ENCODE measurements at regions not wholly inside any gene's neighbourhood (a gene's known extent, or its start where the extent isn't known, plus 50 kb on each side); places are given as distances from the start of the nearest gene placed in this dataset.

DNA sequence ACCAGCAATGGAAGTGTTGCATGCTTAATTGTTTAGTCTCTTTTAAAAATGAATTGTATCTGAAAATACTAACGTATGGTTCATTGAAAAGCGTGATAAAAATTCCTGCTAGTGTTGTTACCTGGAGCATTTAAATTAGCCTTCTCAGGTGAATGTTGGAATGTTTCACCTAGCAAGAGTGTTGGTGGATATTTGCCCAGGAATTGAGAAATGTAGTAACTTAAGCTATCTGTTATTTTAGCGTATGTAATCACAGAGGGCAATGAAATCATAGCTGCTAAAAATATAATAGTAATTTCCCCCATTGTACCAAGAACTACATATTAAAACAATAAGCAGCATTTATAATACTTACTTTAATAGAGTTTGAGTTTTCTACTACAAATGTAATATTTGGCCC, 166.1 kb upstream of the KIAA1217 start:
- no peak for TF ChIP-seq POLR2A (IDR thresholded peaks at IDR 0.05)
- TF ChIP-seq, protein P1, sequence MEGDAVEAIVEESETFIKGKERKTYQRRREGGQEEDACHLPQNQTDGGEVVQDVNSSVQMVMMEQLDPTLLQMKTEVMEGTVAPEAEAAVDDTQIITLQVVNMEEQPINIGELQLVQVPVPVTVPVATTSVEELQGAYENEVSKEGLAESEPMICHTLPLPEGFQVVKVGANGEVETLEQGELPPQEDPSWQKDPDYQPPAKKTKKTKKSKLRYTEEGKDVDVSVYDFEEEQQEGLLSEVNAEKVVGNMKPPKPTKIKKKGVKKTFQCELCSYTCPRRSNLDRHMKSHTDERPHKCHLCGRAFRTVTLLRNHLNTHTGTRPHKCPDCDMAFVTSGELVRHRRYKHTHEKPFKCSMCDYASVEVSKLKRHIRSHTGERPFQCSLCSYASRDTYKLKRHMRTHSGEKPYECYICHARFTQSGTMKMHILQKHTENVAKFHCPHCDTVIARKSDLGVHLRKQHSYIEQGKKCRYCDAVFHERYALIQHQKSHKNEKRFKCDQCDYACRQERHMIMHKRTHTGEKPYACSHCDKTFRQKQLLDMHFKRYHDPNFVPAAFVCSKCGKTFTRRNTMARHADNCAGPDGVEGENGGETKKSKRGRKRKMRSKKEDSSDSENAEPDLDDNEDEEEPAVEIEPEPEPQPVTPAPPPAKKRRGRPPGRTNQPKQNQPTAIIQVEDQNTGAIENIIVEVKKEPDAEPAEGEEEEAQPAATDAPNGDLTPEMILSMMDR (IDR thresholded peaks at IDR 0.05), result no peak
